OCI-LY1 (cell line): ENCODE measurements at regions not wholly inside any gene's neighbourhood (a gene's known extent, or its start where the extent isn't known, plus 50 kb on each side); places are given as distances from the start of the nearest gene placed in this dataset.

Experiments
- CTCF ChIP-seq: fragments of 200-600 bp; sonication (generic), shearing (Covaris generic); IDR thresholded peaks from 2 replicates; pipeline ENCODE4 v1.5.1; 2017; ENCODE audit warnings: mild to moderate bottlenecking, antibody characterized with exemption, low read length, moderate library complexity, mixed read lengths
- EZH2 ChIP-seq: fragments of 200-600 bp; sonication (generic), shearing (Covaris generic); IDR thresholded peaks from 2 replicates; pipeline ENCODE4 v1.8.0; 2017; ENCODE audit warnings: borderline replicate concordance, mixed run types, mild to moderate bottlenecking, antibody characterized with exemption, low read length, moderate library complexity, mixed read lengths

DNA sequence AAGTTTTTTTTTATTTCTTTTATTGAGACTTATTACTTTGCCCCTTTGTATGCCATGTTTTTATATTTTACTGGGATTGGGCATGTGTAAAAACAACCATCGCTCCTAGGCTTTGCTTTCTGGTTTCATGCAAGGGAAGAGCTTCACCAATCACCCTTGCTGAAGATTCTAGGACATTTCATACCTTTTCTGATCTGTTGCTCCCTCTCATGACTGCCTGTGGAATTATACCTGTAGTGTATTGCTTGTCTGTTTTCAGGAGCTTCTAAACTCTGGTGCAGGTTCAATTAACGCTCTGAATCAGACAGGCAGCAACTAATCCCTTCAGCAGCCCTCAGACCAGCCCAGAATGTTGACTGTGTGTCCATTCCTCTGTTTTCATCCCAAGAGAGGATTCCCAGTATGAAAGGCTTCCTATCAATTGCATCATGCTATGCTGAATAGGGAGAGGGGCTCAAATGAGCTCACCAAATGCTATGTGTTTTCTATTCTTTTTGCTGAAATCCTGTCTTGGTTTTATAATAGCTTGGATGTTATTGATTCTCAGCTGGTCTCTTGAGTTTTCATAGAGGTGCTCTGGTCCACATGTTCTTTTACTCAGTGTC is 572.9 kb upstream of the CDH6 start:
- no peak for TF ChIP-seq CTCF
- TF ChIP-seq EZH2: no peak
